GM21825 (cell line): ENCODE measurements at regions not wholly inside any gene's neighbourhood (a gene's known extent, or its start where the extent isn't known, plus 50 kb on each side); places are given as distances from the start of the nearest gene placed in this dataset.
"Not testable (repeated sequence)": the region's sequence is repeated elsewhere in the genome, so short reads cannot be mapped to it uniquely, and the experiment has no call there.

Source experiments
- ATAC-seq: cut with Tn5 transposase; IDR thresholded peaks from one replicate; pipeline ENCODE4 v1.9.1; 2021; ENCODE audit warnings: mild to moderate bottlenecking, moderate library complexity; ENCODE audit not compliant: unreplicated experiment

- no peak for ATAC-seq
Observed at GRCh38 chrX:65610481-65610880, 57.0 kb upstream of the MSN start.

- ATAC-seq = no peak
Observed at GRCh38 chrX:65610040-65610439, 57.4 kb upstream of the MSN start.

GRCh38 chrX:65609237-65609636, 58.2 kb upstream of the MSN start:
- ATAC-seq = no peak

DNA sequence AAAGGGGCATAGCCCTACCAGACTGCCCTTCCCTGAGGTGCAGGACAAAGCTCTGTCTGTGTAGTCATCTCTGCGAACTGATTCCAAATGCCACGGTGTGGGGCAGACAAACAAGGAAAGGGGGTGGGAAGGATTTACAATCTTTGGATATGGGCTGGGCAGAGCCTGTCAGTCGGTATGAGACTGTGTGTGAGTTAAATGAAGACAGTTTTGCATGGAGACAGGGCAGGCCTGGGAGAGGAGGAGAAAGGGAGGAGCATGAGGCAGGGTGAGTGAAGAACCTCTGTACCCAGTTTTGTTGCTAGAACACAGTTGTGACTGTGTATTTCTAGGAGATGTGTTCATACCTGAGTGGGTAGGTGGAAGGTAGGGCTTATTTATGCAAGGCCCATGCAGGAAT, 59.4 kb upstream of the MSN start:
- ATAC-seq = no peak

DNA sequence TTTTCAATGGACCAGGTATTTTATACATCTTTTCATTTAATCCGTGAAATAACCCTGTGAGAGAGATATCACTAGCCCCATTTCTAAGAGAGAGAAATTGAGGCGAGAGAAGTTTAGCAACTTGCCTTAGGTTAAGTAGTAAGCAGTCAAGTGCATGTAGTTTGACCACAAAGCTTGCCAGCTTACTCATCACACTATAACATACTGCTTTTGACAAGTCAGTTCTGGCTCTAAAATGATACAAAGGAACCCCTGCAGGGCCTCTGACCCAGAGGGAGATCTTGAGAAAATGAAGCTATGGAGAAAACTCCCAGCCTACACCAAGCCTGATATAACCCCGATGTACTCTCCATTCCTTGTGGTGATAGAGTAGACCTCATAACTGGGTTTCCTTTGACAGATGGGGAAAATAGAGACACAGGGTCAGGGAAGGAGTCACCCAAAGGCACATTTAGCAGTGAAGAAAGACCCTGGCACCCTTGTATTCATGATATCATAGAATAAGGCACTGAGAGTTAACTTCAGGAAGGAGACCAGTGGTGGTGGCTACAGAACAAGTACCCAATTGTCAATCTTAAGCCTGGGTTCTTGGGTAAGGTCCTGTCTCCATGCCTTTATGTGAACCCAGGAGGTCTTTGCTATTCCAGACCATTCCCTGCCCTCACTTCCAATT, 60.2 kb upstream of the MSN start:
- ATAC-seq = no peak

DNA sequence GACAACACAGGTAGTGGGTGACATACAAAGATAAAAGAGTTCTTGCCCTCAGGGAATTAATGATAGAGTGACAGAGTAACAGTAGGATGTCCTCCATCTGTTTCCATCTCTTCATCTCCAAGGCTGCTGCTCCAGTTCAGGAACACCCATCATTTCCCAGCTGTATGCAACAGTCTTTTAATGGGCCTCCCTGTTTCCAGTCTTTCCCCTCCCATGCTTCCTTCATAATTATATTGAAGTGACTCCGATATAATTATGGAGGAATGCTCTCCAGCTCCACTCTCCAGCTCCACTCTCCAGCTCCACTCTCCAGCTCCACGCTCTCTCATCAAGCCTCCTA, 65.3 kb upstream of the MSN start:
- ATAC-seq = no peak

DNA sequence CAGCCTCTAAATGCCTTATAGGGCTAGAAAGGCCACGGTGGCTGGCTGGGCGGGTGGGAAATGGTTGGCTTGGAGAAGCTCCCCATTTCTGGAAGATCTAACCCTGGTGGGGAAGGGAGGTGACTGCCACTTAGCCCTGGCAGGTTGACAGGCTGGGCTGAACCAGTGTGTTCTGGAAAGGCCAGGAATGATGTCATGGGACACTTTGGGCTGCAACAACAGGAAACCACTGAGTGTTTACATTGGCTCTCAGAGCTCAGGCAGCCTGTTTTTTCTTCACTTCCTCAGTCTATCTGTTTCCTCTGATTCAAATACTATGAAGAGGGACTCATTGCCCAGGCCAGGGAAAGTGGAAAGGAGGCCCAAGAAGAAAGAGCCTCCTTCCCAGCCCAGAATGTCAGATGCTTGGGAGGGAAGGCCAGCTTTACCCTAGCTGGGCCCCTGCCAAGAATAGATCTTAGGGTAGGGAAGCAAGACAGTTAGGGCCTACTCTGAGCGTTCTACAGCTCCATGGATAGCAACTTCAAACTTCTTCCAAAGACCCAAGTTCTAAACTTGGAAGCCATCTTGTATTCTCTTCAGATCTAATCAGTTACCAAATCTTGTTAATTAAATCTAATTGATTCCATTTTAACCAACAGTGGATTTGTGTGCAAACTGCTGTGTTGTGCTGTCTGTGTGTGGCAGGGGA, 65.8 kb upstream of the MSN start:
- peak; percentile 56 for ATAC-seq

DNA sequence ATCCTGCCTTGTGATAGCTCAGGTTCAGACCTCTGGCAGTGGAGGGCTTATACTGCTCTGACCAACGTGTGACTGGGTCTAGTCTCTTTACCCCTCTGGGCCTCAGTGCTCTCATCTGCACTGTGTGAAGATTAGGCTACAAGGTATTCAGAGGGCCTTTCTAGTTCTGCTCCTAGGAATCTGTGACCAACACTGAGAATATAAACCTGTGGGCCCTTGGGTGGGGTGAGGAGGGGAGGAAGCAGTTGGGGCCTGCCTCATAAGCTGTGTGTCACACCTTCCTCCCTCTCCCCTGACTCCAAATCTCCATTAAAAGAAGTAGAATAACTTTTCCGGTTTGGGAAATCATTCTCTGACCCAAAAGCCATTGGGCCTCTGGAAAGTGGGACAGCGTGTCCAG, 66.3 kb upstream of the MSN start:
- no peak for ATAC-seq

DNA sequence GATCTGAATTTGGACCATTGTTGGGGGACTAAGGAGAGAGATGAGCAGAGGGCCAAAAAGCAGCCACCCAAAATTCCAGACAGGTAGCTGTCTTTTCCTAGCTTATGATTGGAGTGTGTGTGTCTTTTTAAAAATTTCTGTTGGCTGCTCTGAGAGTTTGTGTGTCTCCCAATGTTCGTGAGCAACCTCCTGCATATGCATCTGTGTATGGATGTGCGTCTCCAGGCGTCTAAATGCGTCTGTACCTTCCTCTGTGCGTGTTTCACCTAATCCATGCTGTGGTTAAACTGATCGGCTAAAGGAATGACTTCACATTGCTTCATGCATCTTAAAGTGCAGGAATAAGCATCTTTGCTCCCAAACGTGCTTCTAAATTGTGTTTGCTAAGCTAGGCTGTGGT, 65.5 kb upstream of the LAS1L start:
- no peak for ATAC-seq

- ATAC-seq = no peak
Observed at GRCh38 chrX:65598559-65599147, 64.1 kb upstream of the LAS1L start.

GRCh38 chrX:65596270-65597034, 61.9 kb upstream of the LAS1L start:
- peak; percentile 64 for ATAC-seq

DNA sequence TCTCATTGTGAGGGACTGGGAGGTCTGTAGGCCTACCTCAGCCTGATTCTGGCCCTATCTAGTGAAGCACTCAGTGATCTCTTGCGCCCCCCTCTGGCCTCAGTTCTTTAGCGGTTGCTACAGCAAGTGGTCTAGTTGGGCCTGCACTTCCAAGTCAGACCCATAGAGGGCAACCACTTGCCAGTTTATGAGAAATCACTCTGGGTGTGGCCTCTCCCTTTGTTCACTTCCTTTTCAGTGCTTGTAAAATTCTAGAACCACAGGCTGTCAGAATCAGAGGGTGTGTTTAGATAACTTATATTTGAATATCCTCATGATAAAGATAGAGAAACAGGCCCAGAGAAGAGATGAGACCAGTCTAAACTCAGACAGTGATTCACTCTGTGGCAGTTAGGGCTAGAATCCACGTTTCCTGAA, 60.9 kb upstream of the LAS1L start:
- peak; percentile 76 for ATAC-seq

DNA sequence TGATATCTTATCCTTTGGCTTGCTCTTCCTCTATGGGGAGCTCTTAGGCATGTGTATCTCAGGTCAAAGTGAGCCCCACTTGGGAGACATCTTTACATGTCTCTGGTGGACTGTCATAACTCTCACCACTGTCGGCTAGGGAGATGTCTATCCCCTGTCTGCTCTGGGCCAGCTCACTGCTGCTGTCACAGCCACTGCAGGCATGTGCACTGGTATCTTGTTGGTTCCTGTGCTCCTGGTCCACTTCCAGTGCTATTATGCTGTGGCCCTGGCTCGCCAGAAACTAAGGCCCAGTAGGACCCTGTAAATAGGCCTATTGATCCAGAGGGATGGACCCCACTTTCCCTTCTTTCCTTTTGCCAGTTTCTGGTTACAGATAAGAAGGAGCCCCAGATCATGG, 56.6 kb upstream of the LAS1L start:
- no peak for ATAC-seq

DNA sequence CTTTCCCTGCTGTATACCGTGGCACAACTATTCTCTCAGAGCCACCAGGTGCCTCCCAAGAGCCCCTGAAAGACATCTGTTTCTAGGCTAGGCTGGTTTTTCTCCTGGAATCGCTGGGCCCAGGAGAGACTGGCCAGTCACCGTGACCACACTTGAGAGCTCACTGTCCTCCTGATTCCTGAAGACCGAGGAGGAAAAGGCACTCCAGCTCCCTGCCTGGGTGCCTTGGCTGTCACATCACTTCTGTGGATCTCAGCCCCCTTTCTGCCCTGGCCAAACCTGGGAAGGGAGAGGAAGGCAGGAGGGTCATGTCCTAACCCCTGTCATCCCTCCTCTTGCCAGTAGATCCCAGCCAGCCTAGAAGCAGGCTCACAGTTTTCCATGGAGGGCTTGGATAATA, 54.7 kb upstream of the LAS1L start:
- ATAC-seq = no peak

DNA sequence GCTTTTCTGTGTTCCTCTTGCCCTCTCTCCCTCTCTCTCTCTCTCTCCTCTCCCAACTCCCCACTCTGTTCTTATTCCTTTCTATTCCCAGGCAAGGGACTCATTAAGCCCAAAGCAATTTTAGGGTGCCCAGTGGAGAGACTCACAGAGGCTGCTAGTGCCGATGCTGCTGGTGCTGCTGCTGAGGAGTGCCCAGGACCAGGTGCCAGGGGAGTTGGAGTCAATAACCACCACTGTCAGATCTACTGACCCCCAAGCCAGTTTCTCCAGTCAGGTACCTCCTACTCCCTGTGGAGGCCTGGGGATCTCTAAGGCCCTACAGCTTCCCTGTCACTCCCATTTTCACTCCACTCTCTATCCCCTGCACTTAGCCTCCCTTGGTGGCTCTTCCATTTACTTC, 54.2 kb upstream of the LAS1L start:
- no peak for ATAC-seq

DNA sequence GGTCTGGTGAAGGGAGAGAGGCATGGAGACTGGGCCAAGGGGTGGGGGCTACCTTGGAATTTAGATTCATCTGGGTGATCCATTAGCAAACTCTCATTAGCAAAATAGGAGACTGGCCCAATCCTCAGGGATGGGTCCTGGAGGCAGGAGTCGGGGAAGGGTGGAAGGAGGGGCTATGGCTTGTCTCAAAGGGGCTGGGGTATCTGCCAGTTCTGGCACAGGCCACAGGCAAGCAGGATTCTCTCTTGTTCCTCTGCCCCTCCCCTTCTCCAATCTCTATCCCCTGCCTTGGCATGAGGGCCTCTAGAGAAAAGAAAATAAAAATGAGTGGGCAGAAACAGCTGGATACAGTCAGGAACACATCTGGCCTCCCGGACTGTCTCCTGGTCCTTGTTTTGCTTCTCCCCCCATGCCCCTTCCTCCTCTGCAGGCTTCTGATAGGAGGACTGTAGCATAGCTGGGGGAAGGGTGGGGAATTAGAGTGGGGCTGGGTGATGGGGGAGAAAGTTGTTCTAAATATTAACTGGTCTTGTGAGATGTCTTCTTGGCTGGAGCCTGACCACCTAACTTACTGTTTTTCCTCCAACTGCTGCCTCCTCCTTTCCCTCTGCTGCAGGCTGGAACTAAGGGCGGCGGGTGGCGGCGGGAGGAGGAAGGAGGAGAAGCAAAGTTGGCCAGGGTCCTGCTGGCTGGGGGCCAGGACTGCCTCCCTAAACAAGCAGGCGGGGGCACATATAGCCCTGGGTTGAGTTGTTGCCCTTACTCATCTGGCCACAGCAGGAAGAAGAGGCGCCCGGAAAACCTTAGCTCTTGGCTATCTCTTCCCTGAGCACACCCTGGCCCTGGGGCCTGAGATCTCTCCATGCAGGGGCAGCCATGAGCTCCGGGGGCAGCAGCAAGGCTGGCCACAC, 53.3 kb upstream of the LAS1L start:
- no peak for ATAC-seq

DNA sequence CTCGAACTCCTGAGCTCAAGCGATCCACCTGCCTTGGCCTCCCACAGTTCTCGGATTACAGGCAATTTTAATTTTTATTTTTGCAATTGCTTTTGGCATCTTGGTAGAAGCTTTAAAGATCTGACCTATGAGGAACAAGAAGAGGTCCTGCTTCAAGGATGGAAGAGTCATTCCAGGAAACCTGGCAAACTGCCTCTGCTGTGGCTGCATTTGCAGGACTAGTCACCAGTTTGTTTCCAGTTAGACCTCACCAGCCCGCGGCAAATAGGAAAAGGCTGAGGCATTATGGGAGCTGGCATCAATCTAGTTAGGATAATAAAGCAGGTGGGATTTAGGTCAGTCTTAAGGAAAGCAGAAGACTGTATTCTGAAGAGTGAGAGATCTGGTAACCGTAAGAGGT, 51.9 kb upstream of the LAS1L start:
- ATAC-seq = no peak

DNA sequence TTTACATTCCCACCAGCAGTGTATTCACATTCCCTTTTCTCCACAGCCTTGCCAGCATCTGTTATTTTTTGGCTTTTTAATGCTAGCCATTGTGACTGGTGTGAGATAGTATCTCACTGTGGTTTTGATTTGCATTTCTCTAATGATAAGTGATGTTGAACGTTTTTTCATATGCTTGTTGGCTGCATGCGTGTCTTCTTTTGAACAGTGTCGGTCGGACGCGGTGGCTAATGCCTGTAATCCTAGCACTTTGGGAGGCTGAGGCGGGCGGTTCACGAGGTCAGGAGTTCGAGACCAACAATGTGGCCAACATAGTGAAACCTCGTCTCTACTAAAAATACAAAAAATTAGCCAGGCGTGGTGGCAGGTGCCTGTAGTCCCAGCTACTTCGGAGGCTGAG, 50.6 kb upstream of the LAS1L start:
- not testable (repeated sequence) for ATAC-seq
